SKM-1 (cell line): ENCODE measurements at regions not wholly inside any gene's neighbourhood (a gene's known extent, or its start where the extent isn't known, plus 50 kb on each side); places are given as distances from the start of the nearest gene placed in this dataset.
"Not testable (repeated sequence)": the region's sequence is repeated elsewhere in the genome, so short reads cannot be mapped to it uniquely, and the experiment has no call there.

ENCODE experiments used
- DNase-seq: peaks from one replicate; lab custom pipeline; 2025; ENCODE audit not compliant: unreplicated experiment; lab: John Stamatoyannopoulos, UW

DNA sequence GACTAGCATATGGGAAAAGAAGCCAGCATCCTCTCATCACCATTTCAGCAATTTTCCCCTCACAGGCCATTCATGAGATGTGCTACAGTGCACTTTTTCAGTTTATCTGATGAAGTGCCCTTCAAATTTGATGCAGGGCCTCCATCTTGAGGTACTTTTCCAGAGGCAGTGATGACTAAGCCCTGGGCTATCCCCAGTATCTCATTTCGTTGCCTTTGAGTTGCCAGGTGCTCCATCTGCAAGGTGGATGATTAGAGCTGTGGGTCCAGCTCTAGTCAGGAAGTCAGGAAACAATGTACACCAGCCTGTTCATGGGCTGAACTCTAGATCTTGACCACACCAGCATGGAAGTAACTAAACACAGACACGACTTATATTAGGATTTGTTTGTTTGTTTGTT lies 425.2 kb downstream of the METTL4 start:
- no peak for DNase-seq

DNA sequence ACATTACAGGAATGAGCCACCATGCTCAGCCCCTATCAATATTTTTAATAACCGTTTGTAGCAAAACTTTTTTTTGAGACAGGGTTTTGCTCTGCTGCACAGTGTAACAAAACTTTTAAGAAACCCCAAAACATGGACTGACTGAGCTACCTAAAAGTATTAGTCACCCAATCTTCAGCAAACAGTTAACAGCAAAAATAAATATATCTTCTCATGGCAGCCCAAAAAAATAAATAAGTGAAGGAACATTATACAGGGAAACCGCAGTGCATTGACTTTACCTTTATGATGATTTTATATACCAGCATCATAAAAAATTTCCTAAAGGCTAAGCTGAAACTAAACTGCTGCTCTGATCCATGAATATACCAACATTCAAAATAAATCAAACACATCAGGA lies 424.6 kb downstream of the METTL4 start:
- no peak for DNase-seq

DNA sequence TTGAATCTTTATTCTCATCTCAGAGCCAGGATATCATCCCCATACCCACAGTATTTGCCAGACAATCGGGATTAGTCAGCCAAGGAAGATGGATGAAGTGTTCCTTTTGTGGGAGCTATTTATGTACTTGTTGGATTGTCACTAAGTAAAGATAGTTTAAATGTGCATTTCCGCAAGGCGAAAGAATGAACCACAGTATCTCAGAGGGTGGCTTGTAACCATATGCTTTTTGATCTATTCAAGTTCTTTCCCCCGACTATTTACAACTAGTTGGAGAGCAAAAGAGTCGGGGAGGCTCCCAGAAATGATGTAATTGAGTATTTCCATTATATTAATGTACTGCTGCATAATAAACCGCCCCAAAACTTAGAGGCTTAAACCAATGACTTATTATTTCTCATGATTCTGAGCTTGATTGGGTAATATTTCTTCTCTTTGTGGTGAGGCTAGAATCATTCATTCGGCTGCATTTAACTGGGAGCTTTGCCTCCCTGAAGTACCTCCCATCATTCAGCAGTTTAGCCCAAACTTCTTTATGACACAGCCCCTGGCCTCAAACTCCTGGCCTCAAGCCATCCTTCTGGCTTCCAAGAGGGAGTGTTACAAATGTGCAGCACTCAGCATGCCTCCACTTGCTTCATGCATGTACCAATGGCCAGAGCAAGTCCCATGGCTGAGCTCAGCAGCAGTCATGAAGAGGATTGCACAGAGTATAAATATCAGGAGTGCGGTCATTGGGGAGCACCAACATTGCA lies 423.7 kb downstream of the METTL4 start:
- DNase-seq = no peak

DNA sequence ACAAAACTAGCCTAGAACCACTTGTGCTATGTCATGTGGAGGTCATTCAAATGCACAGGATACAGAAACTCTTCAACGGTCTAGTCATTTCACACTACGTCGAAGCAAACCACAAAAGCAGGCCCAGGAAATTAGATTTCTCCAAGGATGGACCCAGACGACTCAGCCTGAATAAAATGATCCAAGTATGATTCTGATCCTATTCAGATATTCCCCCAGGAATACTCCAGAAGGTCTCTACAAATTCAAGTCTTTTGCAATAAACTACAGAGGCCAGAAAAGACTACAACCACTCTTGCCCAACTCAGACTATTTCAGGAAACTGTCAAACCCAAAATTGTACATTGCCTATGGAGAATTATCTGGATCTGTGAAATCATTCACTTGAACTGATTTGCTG lies 422.5 kb downstream of the METTL4 start:
- no peak for DNase-seq

GRCh38 chr18:2150566-2150965 lies 420.7 kb downstream of the METTL4 start:
- DNase-seq = no peak

GRCh38 chr18:2154278-2154677 lies 417.0 kb downstream of the METTL4 start:
- no peak for DNase-seq

- no peak for DNase-seq
Measured at GRCh38 chr18:2164644-2165550, 406.4 kb downstream of the METTL4 start.

- not testable (repeated sequence) for DNase-seq
Measured at GRCh38 chr18:2166876-2167275, 404.4 kb downstream of the METTL4 start.

- no peak for DNase-seq
Measured at GRCh38 chr18:2168022-2168421, 403.3 kb downstream of the METTL4 start.

DNA sequence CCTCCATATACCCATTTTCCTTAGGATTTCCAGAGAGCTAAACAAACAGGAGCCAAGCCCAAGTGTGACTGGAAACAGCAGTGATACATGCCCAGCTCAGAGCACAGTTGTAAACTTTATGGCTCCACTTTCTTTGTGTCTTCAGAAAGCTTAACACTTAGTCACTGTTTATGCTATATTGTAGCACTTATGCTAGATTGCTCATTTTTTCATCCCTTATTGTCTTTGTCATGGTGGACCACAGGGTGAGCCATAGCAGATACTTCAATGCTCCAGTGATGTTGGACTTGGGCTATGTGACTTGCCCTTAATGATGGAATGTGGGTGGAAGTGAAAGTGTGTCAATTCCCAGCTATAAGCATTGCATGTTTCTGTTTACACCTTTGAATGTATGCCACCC lies 401.6 kb downstream of the METTL4 start:
- no peak for DNase-seq

DNA sequence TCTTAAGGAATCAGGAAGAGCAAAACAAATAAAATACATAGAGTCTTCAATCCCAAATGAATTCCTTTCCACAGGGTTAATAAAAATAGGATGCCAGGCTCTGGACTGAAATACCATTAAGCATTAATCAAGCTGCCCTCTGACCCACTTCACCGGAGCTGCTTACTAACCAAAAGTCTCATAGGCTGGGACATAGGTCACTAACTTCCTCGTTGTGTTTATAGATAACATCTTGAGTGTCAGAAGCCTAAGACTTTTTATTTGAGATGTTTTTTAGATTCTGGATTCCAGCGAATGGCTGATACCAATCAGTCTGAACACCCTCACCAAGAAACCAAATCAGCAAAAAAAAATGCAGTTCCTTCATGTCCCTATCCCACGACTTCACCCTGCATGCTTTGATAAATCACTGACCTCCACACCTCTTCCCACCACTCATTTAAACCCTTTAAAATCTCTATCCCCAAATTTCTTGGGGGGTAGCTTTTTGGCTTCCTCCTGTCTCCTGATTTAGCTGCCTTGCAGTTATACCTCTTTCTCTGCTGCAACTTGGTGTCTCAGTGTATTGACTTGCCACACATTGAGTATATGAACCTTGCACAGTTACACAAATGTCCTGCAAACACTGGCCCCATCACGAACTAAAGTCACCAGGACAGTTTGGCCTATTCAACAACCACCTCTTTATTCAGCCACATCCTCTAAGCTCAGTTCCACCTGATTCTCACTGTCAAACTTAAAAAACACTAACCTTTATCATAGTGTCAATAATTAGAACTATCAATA lies 399.3 kb downstream of the METTL4 start:
- no peak for DNase-seq

GRCh38 chr18:2172881-2173280 lies 398.4 kb downstream of the METTL4 start:
- no peak for DNase-seq

- DNase-seq = no peak
Measured at GRCh38 chr18:2173486-2173885, 397.8 kb downstream of the METTL4 start.

- no peak for DNase-seq
Measured at GRCh38 chr18:2178036-2178435, 393.3 kb downstream of the METTL4 start.

DNA sequence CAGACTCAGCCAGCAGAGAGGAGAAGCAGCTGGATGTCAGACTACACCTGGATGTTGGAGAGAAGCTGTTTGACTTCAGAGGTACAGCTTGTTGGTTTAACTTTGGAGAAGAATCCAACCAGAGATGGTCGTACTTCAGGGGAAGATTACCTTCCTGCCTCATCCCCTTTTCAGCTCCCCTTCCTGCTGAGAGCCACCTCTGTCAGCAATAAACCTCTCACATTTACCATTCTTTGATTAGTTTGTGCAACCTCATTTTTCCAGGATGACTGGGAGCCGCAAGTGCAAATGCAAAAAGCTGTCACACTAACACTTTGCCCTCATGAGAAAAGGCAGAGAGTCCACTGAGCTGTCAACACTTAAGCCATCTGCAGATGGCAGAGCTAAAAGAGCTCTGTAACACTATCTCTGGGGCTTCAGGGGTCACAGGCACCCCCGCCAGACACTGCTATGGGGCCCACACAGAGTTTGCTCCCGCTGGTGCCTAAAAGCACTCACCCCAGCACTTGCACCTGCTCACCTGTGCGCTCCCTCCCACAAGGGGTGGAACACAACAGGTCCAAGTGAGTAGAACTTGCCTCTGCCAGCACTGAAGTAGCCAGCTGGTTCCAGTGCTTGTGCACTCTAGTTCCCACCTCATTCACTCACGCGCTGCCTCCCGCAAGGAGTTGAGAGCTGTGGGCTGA lies 391.7 kb downstream of the METTL4 start:
- DNase-seq = no peak

GRCh38 chr18:2180586-2180985 lies 390.7 kb downstream of the METTL4 start:
- DNase-seq = peak; percentile 49

GRCh38 chr18:2183432-2183831 lies 387.9 kb downstream of the METTL4 start:
- DNase-seq = no peak

GRCh38 chr18:2186967-2187366 lies 384.3 kb downstream of the METTL4 start:
- DNase-seq = no peak

DNA sequence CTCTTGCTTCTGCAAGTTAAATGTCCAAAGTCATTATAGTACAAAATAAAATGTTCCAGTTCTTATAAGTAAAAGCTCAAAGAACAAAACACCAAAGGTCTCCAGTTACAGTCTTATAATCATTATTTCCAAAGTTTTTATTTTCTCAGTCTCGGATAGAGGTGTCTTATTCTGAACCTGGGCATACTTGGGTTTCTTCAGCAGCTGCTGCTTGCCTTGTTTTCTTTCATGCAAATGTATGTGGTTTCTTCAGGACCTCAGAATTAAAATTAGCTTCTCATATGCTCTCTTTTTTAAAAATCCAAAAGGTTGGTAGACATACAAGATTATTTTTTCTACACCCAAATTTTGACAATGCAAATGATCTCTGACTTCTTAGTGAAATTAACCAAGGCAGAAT lies 383.0 kb downstream of the METTL4 start:
- no peak for DNase-seq

DNA sequence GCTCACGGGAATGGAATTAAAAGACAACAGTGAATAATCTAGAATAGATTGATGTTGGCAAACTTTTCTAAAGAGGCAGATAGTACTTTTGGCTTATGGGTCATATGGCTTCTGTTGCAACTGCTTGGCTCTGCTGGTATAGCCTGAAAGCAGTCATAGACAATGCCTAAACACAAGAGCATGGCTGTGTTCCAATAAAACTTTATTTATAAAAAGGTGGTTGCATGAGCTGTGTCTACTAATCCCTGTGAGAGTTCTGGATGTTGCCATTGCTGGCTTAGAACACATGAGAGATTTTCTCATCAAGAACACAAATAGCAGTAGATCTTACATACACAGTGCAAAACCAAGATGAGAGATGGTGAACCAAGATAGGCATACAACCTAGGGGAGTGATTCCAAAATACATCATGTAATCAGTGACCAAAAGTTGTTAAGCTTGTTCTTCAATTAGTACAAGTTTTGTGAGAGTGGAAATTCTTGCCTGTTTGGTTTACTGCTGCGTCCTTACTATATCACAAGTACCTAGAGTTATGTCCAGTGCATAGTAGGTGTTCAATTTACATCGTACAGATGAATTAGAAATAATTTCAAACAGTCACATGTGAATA lies 380.0 kb downstream of the METTL4 start:
- no peak for DNase-seq
